Glomerular visceral epithelial cell (primary cell): ENCODE measurements at regions not wholly inside any gene's neighbourhood (a gene's known extent, or its start where the extent isn't known, plus 50 kb on each side); places are given as distances from the start of the nearest gene placed in this dataset.
"Not testable (repeated sequence)": the region's sequence is repeated elsewhere in the genome, so short reads cannot be mapped to it uniquely, and the experiment has no call there.

Experiments used
- DNase-seq: peaks from one replicate; pipeline ENCODE4 v3.0.0-alpha.2; 2016; ENCODE audit errors: extremely low spot score

GRCh38 chr2:8252997-8253694 lies 428.7 kb upstream of the ID2 start:
- DNase-seq: peak; percentile 59

GRCh38 chr2:8253781-8254180 lies 428.1 kb upstream of the ID2 start:
- DNase-seq: no peak

- DNase-seq: not testable (repeated sequence)
Measured at GRCh38 chr2:8254214-8254613, 427.6 kb upstream of the ID2 start.

- no peak for DNase-seq
Measured at GRCh38 chr2:8254791-8255447, 426.9 kb upstream of the ID2 start.

- no peak for DNase-seq
Measured at GRCh38 chr2:8255448-8255800, 426.4 kb upstream of the ID2 start.

- DNase-seq: no peak
Measured at GRCh38 chr2:8256905-8257304, 425.0 kb upstream of the ID2 start.

GRCh38 chr2:8257502-8257901 lies 424.4 kb upstream of the ID2 start:
- DNase-seq: no peak

GRCh38 chr2:8258406-8258805 lies 423.4 kb upstream of the ID2 start:
- DNase-seq: no peak

GRCh38 chr2:8259106-8259840 lies 422.6 kb upstream of the ID2 start:
- no peak for DNase-seq

- no peak for DNase-seq
Measured at GRCh38 chr2:8259841-8260178, 422.0 kb upstream of the ID2 start.

GRCh38 chr2:8260213-8260612 lies 421.6 kb upstream of the ID2 start:
- no peak for DNase-seq

- no peak for DNase-seq
Measured at GRCh38 chr2:8263901-8264300, 418.0 kb upstream of the ID2 start.

- peak; percentile 26 for DNase-seq
Measured at GRCh38 chr2:8264981-8265380, 416.9 kb upstream of the ID2 start.

GRCh38 chr2:8265476-8266226 lies 416.2 kb upstream of the ID2 start:
- DNase-seq: no peak

GRCh38 chr2:8266563-8266962 lies 415.3 kb upstream of the ID2 start:
- DNase-seq: no peak

- no peak for DNase-seq
Measured at GRCh38 chr2:8267048-8267447, 414.8 kb upstream of the ID2 start.

- no peak for DNase-seq
Measured at GRCh38 chr2:8267721-8268120, 414.1 kb upstream of the ID2 start.

- DNase-seq: no peak
Measured at GRCh38 chr2:8268172-8268783, 413.6 kb upstream of the ID2 start.

- no peak for DNase-seq
Measured at GRCh38 chr2:8270699-8271098, 411.2 kb upstream of the ID2 start.

GRCh38 chr2:8271461-8271860 lies 410.4 kb upstream of the ID2 start:
- no peak for DNase-seq

- no peak for DNase-seq
Measured at GRCh38 chr2:8276026-8276425, 405.8 kb upstream of the ID2 start.

- no peak for DNase-seq
Measured at GRCh38 chr2:8277921-8278571, 403.8 kb upstream of the ID2 start.
